ENCODE measurements at regions not wholly inside any gene's neighbourhood (a gene's known extent, or its start where the extent isn't known, plus 50 kb on each side); places are given as distances from the start of the nearest gene placed in this dataset.
"Not testable (repeated sequence)": the region's sequence is repeated elsewhere in the genome, so short reads cannot be mapped to it uniquely, and the experiment has no call there.

DNA sequence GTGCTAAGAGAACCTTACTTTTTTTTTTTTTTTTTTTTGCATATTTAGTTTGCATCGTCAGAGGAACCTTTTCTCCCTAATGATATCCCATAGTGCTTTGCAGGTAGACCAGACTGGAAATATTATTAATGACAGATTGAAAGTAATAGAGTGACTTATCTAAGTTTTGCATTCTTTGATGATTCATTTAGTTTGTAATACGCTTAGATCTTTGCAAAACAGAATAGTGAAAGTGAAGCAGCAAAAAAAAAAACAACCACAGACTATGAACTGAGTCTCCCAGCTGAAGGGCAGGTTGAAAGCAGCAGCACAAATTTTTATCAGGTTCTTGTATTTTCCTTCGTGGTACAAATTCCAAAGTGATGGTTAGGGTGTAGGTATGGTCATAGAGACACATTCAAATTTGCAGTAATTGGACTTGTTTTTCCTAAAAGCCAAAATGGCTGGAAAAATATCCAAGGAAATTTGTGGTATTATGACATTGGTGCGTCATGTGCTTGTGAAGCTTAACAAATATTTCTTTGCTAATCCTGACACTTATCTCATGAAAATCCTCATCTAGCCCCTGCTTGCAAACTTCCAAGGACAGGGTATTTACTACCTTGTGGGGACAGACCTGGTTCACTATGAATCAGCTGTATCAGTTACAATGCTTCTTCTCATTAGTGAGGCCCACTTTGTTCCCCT lies 81.8 kb upstream of the CREB5 start:
- H3K4me1 ChIP-seq, result no peaks in the 10 kb centered on the region
- H3K9me3 ChIP-seq, result no peaks in the 10 kb centered on the region
- in situ Hi-C loops (cut with MboI; ENCODE audit: low sequenced_read_pairs in 4 of 4) (no loop called here), intact Hi-C loops (cut with DNase I; ENCODE audit: low total_unique reads) (no loop called here)
- no peaks in the 10 kb centered on the region for H3K27me3 ChIP-seq
- no peak overlapping the region for H3K27ac ChIP-seq
- DNase-seq (no peak), ATAC-seq (no peak)
- no peaks in the 10 kb centered on the region for H3K36me3 ChIP-seq
- H3K4me3 ChIP-seq, result no peak overlapping the region
- no peak for TF ChIP-seq POLR2A (IDR thresholded peaks at IDR 0.05)
- TF ChIP-seq, protein P1, sequence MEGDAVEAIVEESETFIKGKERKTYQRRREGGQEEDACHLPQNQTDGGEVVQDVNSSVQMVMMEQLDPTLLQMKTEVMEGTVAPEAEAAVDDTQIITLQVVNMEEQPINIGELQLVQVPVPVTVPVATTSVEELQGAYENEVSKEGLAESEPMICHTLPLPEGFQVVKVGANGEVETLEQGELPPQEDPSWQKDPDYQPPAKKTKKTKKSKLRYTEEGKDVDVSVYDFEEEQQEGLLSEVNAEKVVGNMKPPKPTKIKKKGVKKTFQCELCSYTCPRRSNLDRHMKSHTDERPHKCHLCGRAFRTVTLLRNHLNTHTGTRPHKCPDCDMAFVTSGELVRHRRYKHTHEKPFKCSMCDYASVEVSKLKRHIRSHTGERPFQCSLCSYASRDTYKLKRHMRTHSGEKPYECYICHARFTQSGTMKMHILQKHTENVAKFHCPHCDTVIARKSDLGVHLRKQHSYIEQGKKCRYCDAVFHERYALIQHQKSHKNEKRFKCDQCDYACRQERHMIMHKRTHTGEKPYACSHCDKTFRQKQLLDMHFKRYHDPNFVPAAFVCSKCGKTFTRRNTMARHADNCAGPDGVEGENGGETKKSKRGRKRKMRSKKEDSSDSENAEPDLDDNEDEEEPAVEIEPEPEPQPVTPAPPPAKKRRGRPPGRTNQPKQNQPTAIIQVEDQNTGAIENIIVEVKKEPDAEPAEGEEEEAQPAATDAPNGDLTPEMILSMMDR (IDR thresholded peaks at IDR 0.05 in 4 of 5, conservative IDR thresholded peaks at IDR 0.05 in 1 of 5), result no peak

DNA sequence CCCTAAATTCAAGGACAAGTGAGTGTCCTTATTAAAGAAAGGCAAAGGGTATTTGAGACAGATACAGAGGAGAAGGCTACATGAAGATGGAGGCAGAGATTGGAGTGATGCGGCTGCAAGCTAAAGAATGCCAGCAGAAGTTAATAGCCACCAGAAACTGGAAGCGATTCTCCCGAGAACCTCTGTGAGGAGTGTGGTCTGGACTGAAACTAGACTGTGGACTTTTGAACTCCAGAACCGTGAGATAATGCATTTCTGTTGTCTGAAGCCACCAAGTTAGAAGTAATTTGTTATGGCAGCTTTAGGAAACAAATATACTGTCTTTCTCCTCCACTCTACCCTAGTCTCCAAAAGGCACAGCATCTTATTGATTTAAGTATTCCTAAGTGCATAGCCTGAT lies 80.3 kb upstream of the CREB5 start:
- no peak for TF ChIP-seq POLR2A (IDR thresholded peaks at IDR 0.05)
- TF ChIP-seq, protein P1 (IDR thresholded peaks at IDR 0.05 in 4 of 5, conservative IDR thresholded peaks at IDR 0.05 in 1 of 5), result no peak
- Histone ChIP-seq H3K27me3 (no peaks in the 10 kb centered on the region), H3K9me3 (no peaks in the 10 kb centered on the region), H3K36me3 (no peaks in the 10 kb centered on the region), H3K27ac (no peak overlapping the region), H3K4me3 (no peak overlapping the region), H3K4me1 (no peaks in the 10 kb centered on the region)
- DNase-seq, result no peak
- no peak for ATAC-seq
- in situ Hi-C loops (cut with MboI; ENCODE audit: low sequenced_read_pairs in 4 of 4) (no loop called here), intact Hi-C loops (cut with DNase I; ENCODE audit: low total_unique reads) (no loop called here)

DNA sequence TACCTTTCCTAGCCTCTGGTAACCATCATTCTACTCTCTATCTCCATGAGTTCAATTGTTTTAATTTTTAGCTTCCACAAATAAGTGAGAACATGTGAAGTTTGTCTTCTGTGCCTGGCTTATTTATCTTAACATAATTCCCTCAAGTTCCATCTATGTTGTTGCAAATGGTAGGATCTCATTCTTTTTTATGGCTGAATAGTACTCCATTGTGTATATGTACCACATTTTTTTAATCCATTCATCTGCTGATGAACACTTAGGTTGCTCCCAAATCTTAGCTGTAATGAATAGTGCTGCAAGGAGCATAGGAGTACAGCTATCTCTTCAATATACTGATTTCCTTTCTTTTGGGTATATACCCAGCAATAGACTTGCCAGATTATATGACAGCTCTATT lies 78.8 kb upstream of the CREB5 start:
- H3K36me3 ChIP-seq; in situ Hi-C loops (cut with MboI; ENCODE audit: low sequenced_read_pairs in 4 of 4); H3K4me3 ChIP-seq; DNase-seq; H3K4me1 ChIP-seq; H3K9me3 ChIP-seq; H3K27me3 ChIP-seq; H3K27ac ChIP-seq; intact Hi-C loops (cut with DNase I; ENCODE audit: low total_unique reads); ATAC-seq: not testable (repeated sequence)

DNA sequence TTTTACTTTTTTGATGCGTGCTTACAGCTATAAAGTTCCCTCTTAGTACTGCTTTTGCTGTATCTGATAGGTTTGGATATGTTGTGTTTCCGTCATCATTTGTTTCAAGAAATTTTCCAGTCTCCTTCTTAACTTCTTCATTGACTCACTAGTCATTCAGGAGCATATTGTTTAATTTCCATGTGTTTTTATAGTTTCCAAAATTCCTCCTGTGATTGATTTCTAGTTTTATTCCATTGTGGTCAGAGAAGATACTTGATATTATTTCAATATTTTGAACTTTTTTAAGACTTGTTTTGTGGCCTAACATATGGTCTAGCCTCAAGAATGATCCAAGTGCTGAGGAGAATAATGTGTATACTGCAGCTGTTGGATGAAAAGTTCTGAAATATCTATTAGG lies 75.5 kb upstream of the CREB5 start:
- Histone ChIP-seq H3K4me1 (no peaks in the 10 kb centered on the region), H3K27ac (no peak overlapping the region), H3K4me3 (no peak overlapping the region), H3K27me3 (no peaks in the 10 kb centered on the region), H3K9me3 (no peaks in the 10 kb centered on the region), H3K36me3 (no peaks in the 10 kb centered on the region)
- in situ Hi-C loops (cut with MboI; ENCODE audit: low sequenced_read_pairs in 4 of 4), result no loop called here
- TF ChIP-seq, protein P1 (IDR thresholded peaks at IDR 0.05 in 4 of 5, conservative IDR thresholded peaks at IDR 0.05 in 1 of 5), result no peak
- TF ChIP-seq POLR2A (IDR thresholded peaks at IDR 0.05), result no peak
- ATAC-seq (no peak), DNase-seq (no peak)
- intact Hi-C loops (cut with DNase I; ENCODE audit: low total_unique reads), result no loop called here

DNA sequence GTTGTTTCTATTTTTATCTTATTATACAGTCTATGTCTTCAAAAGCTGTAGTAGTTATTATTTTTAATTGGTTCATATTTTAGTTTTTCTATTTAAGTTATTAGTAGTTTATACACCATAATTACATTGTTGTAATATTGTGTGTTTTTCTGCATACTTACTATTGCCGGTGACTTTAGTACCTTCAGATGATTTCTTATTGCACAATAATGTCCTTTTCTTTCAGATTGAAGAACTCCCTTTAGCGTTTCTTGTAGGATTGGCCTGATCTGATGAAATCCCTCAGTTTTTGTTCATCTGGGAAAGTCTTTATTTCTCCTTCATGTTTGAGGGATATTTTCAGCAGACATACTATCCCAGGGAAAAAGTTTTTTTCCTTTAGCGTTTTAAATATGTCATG lies 74.3 kb upstream of the CREB5 start:
- H3K4me3 ChIP-seq, result no peak overlapping the region
- no peaks in the 10 kb centered on the region for H3K27me3 ChIP-seq
- no peaks in the 10 kb centered on the region for H3K36me3 ChIP-seq
- no peak overlapping the region for H3K27ac ChIP-seq
- no peaks in the 10 kb centered on the region for H3K4me1 ChIP-seq
- H3K9me3 ChIP-seq, result no peaks in the 10 kb centered on the region
- DNase-seq (no peak), ATAC-seq (no peak)
- in situ Hi-C loops (cut with MboI; ENCODE audit: low sequenced_read_pairs in 4 of 4) (no loop called here), intact Hi-C loops (cut with DNase I; ENCODE audit: low total_unique reads) (no loop called here)
- no peak for TF ChIP-seq POLR2A (IDR thresholded peaks at IDR 0.05)
- TF ChIP-seq, protein P1 (IDR thresholded peaks at IDR 0.05 in 4 of 5, conservative IDR thresholded peaks at IDR 0.05 in 1 of 5), result no peak
